ENCODE measurements at regions not wholly inside any gene's neighbourhood (a gene's known extent, or its start where the extent isn't known, plus 50 kb on each side); places are given as distances from the start of the nearest gene placed in this dataset.
"Not testable (repeated sequence)": the region's sequence is repeated elsewhere in the genome, so short reads cannot be mapped to it uniquely, and the experiment has no call there.

DNA sequence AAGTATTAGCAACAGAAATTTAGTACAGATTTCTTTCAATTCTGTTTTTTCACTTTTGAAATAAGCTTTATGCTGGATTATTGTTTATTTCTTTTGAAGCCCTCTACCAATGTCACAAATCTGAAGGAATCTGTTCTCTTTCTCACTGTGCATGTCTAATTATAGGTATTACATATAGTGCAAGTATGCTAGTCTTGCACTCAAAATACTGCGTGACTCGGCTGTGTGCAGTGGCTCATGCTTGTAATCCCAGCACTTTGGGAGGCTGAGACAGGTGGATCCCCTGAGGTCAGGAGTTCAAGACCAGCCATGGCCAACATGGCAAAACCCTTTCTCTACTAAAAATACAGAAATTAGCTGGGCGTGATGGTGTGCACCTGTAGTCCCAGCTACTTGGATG, 95.8 kb upstream of the PLAAT1 start:
- Histone ChIP-seq H3K27ac (replicated peaks) (no peak overlapping the region), H3K27me3 (ENCODE audit: insufficient read depth, poor library complexity, severe bottlenecking) (no peaks in the 10 kb centered on the region), H3K4me3 (replicated peaks; ENCODE audit: insufficient read depth, low read length) (no peak overlapping the region)
- DNase-seq (ENCODE audit: low read depth in 1 of 2, low spot score in 1 of 2) = no peak
- TF ChIP-seq SPI1 (IDR thresholded peaks at IDR 0.05; ENCODE audit: borderline replicate concordance, low read depth) (no peak), GABPA (IDR thresholded peaks at IDR 0.05; ENCODE audit: low read depth) (no peak), POLR2AphosphoS5 (IDR thresholded peaks at IDR 0.05; ENCODE audit: low read depth) (no peak)
- TF ChIP-seq, protein P1, sequence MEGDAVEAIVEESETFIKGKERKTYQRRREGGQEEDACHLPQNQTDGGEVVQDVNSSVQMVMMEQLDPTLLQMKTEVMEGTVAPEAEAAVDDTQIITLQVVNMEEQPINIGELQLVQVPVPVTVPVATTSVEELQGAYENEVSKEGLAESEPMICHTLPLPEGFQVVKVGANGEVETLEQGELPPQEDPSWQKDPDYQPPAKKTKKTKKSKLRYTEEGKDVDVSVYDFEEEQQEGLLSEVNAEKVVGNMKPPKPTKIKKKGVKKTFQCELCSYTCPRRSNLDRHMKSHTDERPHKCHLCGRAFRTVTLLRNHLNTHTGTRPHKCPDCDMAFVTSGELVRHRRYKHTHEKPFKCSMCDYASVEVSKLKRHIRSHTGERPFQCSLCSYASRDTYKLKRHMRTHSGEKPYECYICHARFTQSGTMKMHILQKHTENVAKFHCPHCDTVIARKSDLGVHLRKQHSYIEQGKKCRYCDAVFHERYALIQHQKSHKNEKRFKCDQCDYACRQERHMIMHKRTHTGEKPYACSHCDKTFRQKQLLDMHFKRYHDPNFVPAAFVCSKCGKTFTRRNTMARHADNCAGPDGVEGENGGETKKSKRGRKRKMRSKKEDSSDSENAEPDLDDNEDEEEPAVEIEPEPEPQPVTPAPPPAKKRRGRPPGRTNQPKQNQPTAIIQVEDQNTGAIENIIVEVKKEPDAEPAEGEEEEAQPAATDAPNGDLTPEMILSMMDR (IDR thresholded peaks at IDR 0.05; ENCODE audit: insufficient read depth, low read length) = no peak
- TF ChIP-seq, protein P2, sequence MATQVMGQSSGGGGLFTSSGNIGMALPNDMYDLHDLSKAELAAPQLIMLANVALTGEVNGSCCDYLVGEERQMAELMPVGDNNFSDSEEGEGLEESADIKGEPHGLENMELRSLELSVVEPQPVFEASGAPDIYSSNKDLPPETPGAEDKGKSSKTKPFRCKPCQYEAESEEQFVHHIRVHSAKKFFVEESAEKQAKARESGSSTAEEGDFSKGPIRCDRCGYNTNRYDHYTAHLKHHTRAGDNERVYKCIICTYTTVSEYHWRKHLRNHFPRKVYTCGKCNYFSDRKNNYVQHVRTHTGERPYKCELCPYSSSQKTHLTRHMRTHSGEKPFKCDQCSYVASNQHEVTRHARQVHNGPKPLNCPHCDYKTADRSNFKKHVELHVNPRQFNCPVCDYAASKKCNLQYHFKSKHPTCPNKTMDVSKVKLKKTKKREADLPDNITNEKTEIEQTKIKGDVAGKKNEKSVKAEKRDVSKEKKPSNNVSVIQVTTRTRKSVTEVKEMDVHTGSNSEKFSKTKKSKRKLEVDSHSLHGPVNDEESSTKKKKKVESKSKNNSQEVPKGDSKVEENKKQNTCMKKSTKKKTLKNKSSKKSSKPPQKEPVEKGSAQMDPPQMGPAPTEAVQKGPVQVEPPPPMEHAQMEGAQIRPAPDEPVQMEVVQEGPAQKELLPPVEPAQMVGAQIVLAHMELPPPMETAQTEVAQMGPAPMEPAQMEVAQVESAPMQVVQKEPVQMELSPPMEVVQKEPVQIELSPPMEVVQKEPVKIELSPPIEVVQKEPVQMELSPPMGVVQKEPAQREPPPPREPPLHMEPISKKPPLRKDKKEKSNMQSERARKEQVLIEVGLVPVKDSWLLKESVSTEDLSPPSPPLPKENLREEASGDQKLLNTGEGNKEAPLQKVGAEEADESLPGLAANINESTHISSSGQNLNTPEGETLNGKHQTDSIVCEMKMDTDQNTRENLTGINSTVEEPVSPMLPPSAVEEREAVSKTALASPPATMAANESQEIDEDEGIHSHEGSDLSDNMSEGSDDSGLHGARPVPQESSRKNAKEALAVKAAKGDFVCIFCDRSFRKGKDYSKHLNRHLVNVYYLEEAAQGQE (IDR thresholded peaks at IDR 0.05; ENCODE audit: insufficient replicate concordance, low read depth) = no peak

DNA sequence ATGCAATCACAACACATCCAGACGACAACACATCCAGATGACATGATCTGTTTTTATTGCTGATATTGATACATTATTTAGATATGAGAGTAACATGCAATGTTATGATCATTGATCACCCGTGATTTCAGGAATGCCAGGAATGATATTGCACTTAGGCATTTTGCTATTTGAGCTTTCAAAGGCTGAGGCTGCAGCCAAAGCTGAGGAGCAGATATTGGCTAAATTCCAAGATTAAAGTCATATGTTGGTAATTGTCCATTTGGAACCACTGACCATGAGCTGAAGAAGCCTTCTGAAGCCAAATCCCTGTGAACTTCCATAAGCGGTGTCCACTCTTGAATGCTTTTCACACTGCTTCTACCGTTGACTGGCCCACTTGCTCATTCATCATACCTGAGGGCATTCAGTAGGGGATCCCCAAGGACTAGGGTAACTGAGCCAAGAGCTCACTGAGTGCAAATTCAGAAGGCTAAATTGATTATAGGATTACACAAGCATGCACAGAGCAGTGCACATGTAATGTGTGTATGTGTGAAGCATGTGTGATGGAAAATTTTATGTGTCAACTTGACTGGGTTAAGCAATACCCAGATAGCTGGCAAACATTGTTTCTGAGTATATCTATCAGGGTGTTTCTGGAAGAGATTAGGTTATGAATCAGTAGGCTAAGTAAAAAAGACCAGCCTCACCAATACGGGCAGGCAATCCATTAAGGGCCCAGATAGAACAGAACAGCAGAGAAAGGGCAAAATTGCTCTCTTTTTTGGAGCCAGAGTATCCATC, 92.1 kb upstream of the PLAAT1 start:
- DNase-seq (ENCODE audit: low read depth in 1 of 2, low spot score in 1 of 2) = no peak
- TF ChIP-seq SPI1 (IDR thresholded peaks at IDR 0.05; ENCODE audit: borderline replicate concordance, low read depth) (no peak), GABPA (IDR thresholded peaks at IDR 0.05; ENCODE audit: low read depth) (no peak), POLR2AphosphoS5 (IDR thresholded peaks at IDR 0.05; ENCODE audit: low read depth) (no peak)
- TF ChIP-seq, protein P1 (IDR thresholded peaks at IDR 0.05; ENCODE audit: insufficient read depth, low read length) = no peak
- TF ChIP-seq, protein P2 (IDR thresholded peaks at IDR 0.05; ENCODE audit: insufficient replicate concordance, low read depth) = no peak
- Histone ChIP-seq H3K27ac (replicated peaks) (no peak overlapping the region), H3K4me3 (replicated peaks; ENCODE audit: insufficient read depth, low read length) (no peak overlapping the region), H3K27me3 (ENCODE audit: insufficient read depth, poor library complexity, severe bottlenecking) (no peaks in the 10 kb centered on the region)

DNA sequence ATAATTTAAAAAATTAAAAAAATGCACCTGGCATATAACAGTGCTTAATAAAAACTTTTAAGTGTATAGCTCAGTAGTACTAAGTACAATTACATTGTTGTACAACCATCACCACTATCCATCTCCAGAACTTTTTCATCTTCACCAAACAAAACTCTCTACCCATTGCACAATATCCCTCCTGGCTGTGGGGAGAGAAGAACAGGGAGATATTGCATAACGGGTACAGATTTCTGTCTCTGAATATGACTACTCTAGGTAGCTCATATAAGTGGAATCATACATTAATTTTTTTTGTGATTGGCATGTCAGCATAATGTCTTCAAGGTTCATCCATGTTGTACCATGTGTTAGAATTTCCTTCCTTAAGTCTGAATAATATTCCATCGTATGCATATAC, 91.0 kb upstream of the PLAAT1 start:
- no peak for TF ChIP-seq POLR2AphosphoS5 (IDR thresholded peaks at IDR 0.05; ENCODE audit: low read depth)
- no peak for TF ChIP-seq GABPA (IDR thresholded peaks at IDR 0.05; ENCODE audit: low read depth)
- TF ChIP-seq, protein P2 (IDR thresholded peaks at IDR 0.05; ENCODE audit: insufficient replicate concordance, low read depth) = no peak
- no peak for TF ChIP-seq SPI1 (IDR thresholded peaks at IDR 0.05; ENCODE audit: borderline replicate concordance, low read depth)
- TF ChIP-seq, protein P1 (IDR thresholded peaks at IDR 0.05; ENCODE audit: insufficient read depth, low read length) = no peak
- no peak overlapping the region for H3K4me3 ChIP-seq (replicated peaks; ENCODE audit: insufficient read depth, low read length)
- no peak overlapping the region for H3K27ac ChIP-seq (replicated peaks)
- no peaks in the 10 kb centered on the region for H3K27me3 ChIP-seq (ENCODE audit: insufficient read depth, poor library complexity, severe bottlenecking)
- DNase-seq (ENCODE audit: low read depth in 1 of 2, low spot score in 1 of 2) = no peak

DNA sequence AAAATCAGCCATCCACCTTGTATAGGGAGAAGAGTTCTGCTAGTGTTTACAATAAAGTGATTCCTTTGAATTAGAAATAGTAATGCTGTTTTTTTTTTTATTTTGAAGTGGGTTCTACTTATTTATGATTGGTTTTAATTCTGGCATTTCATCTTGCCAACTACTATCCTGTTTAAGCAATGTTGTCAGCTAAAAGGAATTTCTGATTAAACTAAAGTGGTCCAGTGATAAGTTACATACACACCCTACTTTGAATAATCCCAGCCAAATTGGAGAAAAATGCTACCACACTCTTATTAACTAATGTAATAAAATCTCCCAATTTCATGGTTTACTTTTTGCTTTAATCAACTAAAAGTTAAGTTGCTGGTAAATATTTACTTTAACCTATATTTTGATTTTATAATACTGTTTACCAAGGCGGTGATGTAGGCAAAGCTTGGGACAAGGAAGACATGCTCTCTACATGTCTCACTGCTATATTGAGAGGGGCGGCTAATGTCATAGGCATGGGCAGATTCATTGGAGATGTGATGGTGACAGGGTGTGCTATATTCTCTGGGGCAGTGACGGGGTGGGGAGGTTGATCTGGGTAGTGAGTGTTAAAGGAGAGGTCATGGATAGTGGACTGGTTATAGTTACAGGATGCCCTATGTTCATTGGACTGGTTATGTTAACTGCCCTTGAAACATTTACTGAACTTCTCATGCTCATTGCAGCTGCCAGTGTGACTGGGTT, 85.8 kb upstream of the PLAAT1 start:
- H3K27me3 ChIP-seq (ENCODE audit: insufficient read depth, poor library complexity, severe bottlenecking); DNase-seq (ENCODE audit: low read depth in 1 of 2, low spot score in 1 of 2); H3K4me3 ChIP-seq (replicated peaks; ENCODE audit: insufficient read depth, low read length); H3K27ac ChIP-seq (replicated peaks): not testable (repeated sequence)
